GM23338 (cell line): ENCODE measurements at regions not wholly inside any gene's neighbourhood (a gene's known extent, or its start where the extent isn't known, plus 50 kb on each side); places are given as distances from the start of the nearest gene placed in this dataset.

Experiments used
- ATAC-seq: fragments of 200-7000 bp; cut with Tn5 transposase; 3 replicates; pipeline ENCODE4 v1.9.1; 2020
- DNase-seq: peaks from one replicate; pipeline ENCODE4 v3.0.0-alpha.2; 2015; ENCODE audit warnings: low spot score
- H2AFZ ChIP-seq: fragments of 200-600 bp; sonication (generic); 2 replicates; pipeline ENCODE4 v1.8.0; 2016; ENCODE audit warnings: antibody characterized with exemption, mild to moderate bottlenecking, moderate library complexity
- H3F3A ChIP-seq: fragments of 200-600 bp; sonication (generic); replicated peaks from 2 replicates; pipeline ENCODE4 v1.8.0; 2017; ENCODE audit warnings: antibody characterized with exemption, mixed run types, low read depth
- H3K27ac ChIP-seq: fragments of 200-600 bp; sonication (generic); 2 replicates; pipeline ENCODE4 v1.6.1; 2016; ENCODE audit warnings: low read depth
- H3K27me3 ChIP-seq: fragments of 200-600 bp; sonication (generic); 2 replicates; pipeline ENCODE4 v1.8.0; 2016; ENCODE audit warnings: mild to moderate bottlenecking, mixed run types, moderate library complexity; ENCODE audit not compliant: insufficient read depth
- H3K36me3 ChIP-seq: fragments of 200-600 bp; sonication (generic); 2 replicates; pipeline ENCODE4 v1.8.0; 2016; ENCODE audit warnings: mild to moderate bottlenecking; ENCODE audit not compliant: insufficient read depth
- H3K4me1 ChIP-seq: fragments of 200-600 bp; sonication (generic); 2 replicates; pipeline ENCODE4 v1.8.0; 2016; ENCODE audit warnings: mild to moderate bottlenecking, moderate library complexity; ENCODE audit not compliant: insufficient read depth
- H3K4me2 ChIP-seq: fragments of 200-600 bp; sonication (generic); 2 replicates; pipeline ENCODE4 v1.7.1; 2017; ENCODE audit warnings: mixed run types
- H3K4me3 ChIP-seq: fragments of 200-600 bp; sonication (generic); 2 replicates; pipeline ENCODE4 v1.6.1; 2016; ENCODE audit warnings: mixed run types
- H3K79me2 ChIP-seq: fragments of 200-600 bp; sonication (generic); replicated peaks from 2 replicates; pipeline ENCODE4 v1.8.0; 2017; ENCODE audit warnings: mild to moderate bottlenecking; ENCODE audit not compliant: insufficient read depth
- H3K9me2 ChIP-seq: fragments of 200-600 bp; sonication (generic); 2 replicates; pipeline ENCODE4 v1.8.0; 2017; ENCODE audit not compliant: insufficient read depth
- H4K20me1 ChIP-seq: fragments of 200-600 bp; sonication (generic); replicated peaks from 2 replicates; pipeline ENCODE4 v1.8.0; 2017; ENCODE audit warnings: mild to moderate bottlenecking; ENCODE audit not compliant: insufficient read depth
- H3K27ac Mint-ChIP-seq: 2 replicates; pipeline ENCODE4 v1.8.0; 2020; ENCODE audit warnings: inconsistent platforms, mild to moderate bottlenecking, moderate library complexity, mixed read lengths
- H3K27me3 Mint-ChIP-seq: 3 replicates; pipeline ENCODE4 v1.8.0; 2022; ENCODE audit warnings: low read depth, mild to moderate bottlenecking, moderate library complexity, mixed read lengths, inconsistent platforms; ENCODE audit not compliant: insufficient read depth, poor library complexity
- H3K36me3 Mint-ChIP-seq: 3 replicates; pipeline ENCODE4 v1.8.0; 2021; ENCODE audit warnings: low read depth, mild to moderate bottlenecking, inconsistent platforms, moderate library complexity, mixed read lengths
- H3K4me1 Mint-ChIP-seq: 3 replicates; pipeline ENCODE4 v1.8.0; 2020; ENCODE audit warnings: mild to moderate bottlenecking, inconsistent platforms, mixed read lengths
- H3K4me3 Mint-ChIP-seq: 3 replicates; pipeline ENCODE4 v1.8.0; 2021; ENCODE audit warnings: moderate library complexity, mild to moderate bottlenecking, inconsistent platforms, mixed read lengths
- H3K9me3 Mint-ChIP-seq: 3 replicates; pipeline ENCODE4 v1.8.0; 2020; ENCODE audit warnings: moderate library complexity, mild to moderate bottlenecking, inconsistent platforms, mixed read lengths
- CREB1 ChIP-seq: fragments of 250-450 bp; sonication (Bioruptor Pico); IDR thresholded peaks from 2 replicates; pipeline ENCODE4 v1.5.0; 2020; ENCODE audit warnings: low read depth, mild to moderate bottlenecking, moderate library complexity
- EZH2phosphoT487 ChIP-seq: fragments of 200-600 bp; sonication (generic); IDR thresholded peaks from one replicate; pipeline ENCODE4 v1.8.1; 2018; ENCODE audit warnings: antibody characterized with exemption; ENCODE audit not compliant: unreplicated experiment
- JUNB ChIP-seq: IDR thresholded peaks from one replicate; pipeline ENCODE4 v1.6.1; 2016; ENCODE audit warnings: antibody characterized with exemption; ENCODE audit not compliant: unreplicated experiment
- NANOG ChIP-seq: IDR thresholded peaks from 2 replicates; pipeline ENCODE4 v1.6.1; 2016; ENCODE audit warnings: antibody characterized with exemption, borderline replicate concordance
- STAT1 ChIP-seq: IDR thresholded peaks from one replicate; pipeline ENCODE4 v1.6.1; 2016; ENCODE audit warnings: antibody characterized with exemption; ENCODE audit not compliant: unreplicated experiment
- ZNF114 ChIP-seq: fragments of 250-450 bp; sonication (Bioruptor Pico); IDR thresholded peaks from 2 replicates; pipeline ENCODE4 v1.5.0; 2020; ENCODE audit warnings: mild to moderate bottlenecking, moderate library complexity
- ZNF331 ChIP-seq: fragments of 250-450 bp; sonication (Bioruptor Pico); IDR thresholded peaks from 2 replicates; pipeline ENCODE4 v1.5.0; 2020; ENCODE audit warnings: low read depth, mild to moderate bottlenecking, moderate library complexity
- TF ChIP-seq, protein P1 (sequence below): IDR thresholded peaks from 2 replicates; pipeline ENCODE4 v1.6.1; 2016; ENCODE audit warnings: antibody characterized with exemption
- TF ChIP-seq, protein P2 (sequence below): IDR thresholded peaks from one replicate; pipeline ENCODE4 v1.6.1; 2018; ENCODE audit warnings: antibody characterized with exemption; ENCODE audit not compliant: unreplicated experiment
- TF ChIP-seq, protein P3 (sequence below): fragments of 250-450 bp; sonication (Bioruptor Pico); IDR thresholded peaks from 2 replicates; pipeline ENCODE4 v1.5.0; 2020; ENCODE audit warnings: mild to moderate bottlenecking, moderate library complexity

DNA sequence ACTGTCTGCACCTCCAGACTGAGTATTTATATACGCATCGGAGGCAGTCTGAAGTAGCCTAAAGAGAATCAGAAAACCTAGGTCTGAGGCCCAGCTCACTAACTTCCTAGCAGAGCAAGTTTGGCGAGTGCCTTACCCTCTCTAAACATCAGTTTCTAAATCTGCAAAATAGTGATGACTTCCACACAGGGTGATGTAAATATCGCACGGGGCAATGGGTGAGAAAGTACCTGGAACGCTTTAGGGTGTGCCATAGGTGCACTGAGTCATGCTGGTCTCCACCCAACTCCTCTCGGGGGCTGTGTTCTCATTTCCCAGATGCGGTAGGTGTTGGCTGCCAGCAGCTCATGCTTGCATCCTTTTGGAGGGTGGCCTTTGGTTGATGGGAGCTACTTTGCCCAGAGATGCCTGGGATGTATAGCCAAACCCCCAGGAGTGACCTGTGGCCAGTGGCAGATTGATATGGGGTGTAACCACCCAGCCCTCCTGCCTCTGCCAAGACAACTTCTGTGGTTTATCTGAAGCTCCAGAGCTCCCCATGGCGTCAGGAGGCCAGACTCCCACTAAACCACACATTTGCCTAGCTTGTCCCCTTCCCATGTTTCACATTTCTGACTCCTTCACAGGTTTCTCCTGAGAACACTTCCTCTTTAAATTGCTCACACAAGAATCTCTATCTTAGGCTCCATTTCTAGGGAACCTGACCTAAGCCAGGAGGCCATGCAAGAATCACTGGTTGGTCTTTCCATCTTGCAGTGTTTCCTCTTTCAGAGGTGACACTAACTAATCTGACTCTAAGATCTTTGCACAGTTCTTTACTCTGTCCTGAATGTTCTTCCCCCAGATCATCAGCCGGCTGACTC is 62.0 kb upstream of the TUNAR start:
- DNase-seq (no peak), ATAC-seq (no peak)
- peaks cover 18% of the 10 kb centered on the region for H3K4me1 ChIP-seq
- Mint-ChIP-seq H3K4me1 (peaks cover 34% of the 10 kb centered on the region), H3K27me3 (peaks cover 9% of the 10 kb centered on the region), H3K27ac (no peak overlapping the region), H3K36me3 (no peaks in the 10 kb centered on the region; the same call in 2 of the 3 replicates), H3K4me3 (no peak overlapping the region), H3K9me3 (no peaks in the 10 kb centered on the region)
- no peaks in the 10 kb centered on the region for H3K36me3 ChIP-seq
- 0 out of 2 replicates have a peak, but pooled peaks cover 2% of the 10 kb centered on the region for H3K27me3 ChIP-seq
- no peak overlapping the region for H3K4me2 ChIP-seq
- peaks cover 15% of the 10 kb centered on the region for H3K9me2 ChIP-seq
- no peaks in the 10 kb centered on the region for H3F3A ChIP-seq
- H3K79me2 ChIP-seq, result no peaks in the 10 kb centered on the region
- no peak overlapping the region for H3K27ac ChIP-seq
- H3K4me3 ChIP-seq, result no peak overlapping the region
- H2AFZ ChIP-seq, result peak overlapping the region; percentile 83
- H4K20me1 ChIP-seq, result no peaks in the 10 kb centered on the region
- TF ChIP-seq, protein P1, sequence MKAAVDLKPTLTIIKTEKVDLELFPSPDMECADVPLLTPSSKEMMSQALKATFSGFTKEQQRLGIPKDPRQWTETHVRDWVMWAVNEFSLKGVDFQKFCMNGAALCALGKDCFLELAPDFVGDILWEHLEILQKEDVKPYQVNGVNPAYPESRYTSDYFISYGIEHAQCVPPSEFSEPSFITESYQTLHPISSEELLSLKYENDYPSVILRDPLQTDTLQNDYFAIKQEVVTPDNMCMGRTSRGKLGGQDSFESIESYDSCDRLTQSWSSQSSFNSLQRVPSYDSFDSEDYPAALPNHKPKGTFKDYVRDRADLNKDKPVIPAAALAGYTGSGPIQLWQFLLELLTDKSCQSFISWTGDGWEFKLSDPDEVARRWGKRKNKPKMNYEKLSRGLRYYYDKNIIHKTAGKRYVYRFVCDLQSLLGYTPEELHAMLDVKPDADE, result no peak
- TF ChIP-seq JUNB, result no peak
- no peak for TF ChIP-seq CREB1 (CRISPR knock-in tag)
- TF ChIP-seq, protein P2, sequence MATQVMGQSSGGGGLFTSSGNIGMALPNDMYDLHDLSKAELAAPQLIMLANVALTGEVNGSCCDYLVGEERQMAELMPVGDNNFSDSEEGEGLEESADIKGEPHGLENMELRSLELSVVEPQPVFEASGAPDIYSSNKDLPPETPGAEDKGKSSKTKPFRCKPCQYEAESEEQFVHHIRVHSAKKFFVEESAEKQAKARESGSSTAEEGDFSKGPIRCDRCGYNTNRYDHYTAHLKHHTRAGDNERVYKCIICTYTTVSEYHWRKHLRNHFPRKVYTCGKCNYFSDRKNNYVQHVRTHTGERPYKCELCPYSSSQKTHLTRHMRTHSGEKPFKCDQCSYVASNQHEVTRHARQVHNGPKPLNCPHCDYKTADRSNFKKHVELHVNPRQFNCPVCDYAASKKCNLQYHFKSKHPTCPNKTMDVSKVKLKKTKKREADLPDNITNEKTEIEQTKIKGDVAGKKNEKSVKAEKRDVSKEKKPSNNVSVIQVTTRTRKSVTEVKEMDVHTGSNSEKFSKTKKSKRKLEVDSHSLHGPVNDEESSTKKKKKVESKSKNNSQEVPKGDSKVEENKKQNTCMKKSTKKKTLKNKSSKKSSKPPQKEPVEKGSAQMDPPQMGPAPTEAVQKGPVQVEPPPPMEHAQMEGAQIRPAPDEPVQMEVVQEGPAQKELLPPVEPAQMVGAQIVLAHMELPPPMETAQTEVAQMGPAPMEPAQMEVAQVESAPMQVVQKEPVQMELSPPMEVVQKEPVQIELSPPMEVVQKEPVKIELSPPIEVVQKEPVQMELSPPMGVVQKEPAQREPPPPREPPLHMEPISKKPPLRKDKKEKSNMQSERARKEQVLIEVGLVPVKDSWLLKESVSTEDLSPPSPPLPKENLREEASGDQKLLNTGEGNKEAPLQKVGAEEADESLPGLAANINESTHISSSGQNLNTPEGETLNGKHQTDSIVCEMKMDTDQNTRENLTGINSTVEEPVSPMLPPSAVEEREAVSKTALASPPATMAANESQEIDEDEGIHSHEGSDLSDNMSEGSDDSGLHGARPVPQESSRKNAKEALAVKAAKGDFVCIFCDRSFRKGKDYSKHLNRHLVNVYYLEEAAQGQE, result no peak
- no peak for TF ChIP-seq NANOG

DNA sequence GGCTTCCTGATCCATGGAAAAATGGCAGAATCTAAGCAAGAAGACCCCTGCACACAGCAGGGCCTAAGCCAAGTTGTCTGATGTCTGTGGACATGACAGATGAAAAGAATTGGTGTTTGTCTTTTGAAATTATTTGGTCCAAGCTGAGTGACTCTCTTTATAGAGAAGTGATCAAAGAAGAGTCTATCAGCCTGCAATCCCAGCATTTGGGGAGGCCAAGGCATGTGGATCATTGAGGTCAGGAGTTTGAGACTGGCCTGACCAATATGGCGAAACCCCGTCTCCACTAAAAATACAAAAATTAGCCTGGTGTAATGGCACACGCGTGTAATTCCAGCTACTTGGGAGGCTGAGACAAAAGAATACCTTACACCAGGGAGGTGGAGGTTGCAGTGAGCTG is 64.8 kb upstream of the TUNAR start:
- H3K79me2 ChIP-seq, result no peaks in the 10 kb centered on the region
- ATAC-seq (no peak), DNase-seq (no peak)
- H4K20me1 ChIP-seq, result no peaks in the 10 kb centered on the region
- H3K27ac Mint-ChIP-seq, result no peak overlapping the region
- H3K4me3 Mint-ChIP-seq, result no peak overlapping the region
- H3K4me3 ChIP-seq, result no peak overlapping the region
- peaks cover 12% of the 10 kb centered on the region for H3K4me1 Mint-ChIP-seq
- peaks cover 10% of the 10 kb centered on the region for H3K9me2 ChIP-seq
- no peak overlapping the region for H3K27ac ChIP-seq
- no peaks in the 10 kb centered on the region for H3K4me1 ChIP-seq
- no peaks in the 10 kb centered on the region for H3K36me3 ChIP-seq
- no peaks in the 10 kb centered on the region; the same call in 2 of the 3 replicates for H3K36me3 Mint-ChIP-seq
- no peak for TF ChIP-seq STAT1
- TF ChIP-seq, protein P3, sequence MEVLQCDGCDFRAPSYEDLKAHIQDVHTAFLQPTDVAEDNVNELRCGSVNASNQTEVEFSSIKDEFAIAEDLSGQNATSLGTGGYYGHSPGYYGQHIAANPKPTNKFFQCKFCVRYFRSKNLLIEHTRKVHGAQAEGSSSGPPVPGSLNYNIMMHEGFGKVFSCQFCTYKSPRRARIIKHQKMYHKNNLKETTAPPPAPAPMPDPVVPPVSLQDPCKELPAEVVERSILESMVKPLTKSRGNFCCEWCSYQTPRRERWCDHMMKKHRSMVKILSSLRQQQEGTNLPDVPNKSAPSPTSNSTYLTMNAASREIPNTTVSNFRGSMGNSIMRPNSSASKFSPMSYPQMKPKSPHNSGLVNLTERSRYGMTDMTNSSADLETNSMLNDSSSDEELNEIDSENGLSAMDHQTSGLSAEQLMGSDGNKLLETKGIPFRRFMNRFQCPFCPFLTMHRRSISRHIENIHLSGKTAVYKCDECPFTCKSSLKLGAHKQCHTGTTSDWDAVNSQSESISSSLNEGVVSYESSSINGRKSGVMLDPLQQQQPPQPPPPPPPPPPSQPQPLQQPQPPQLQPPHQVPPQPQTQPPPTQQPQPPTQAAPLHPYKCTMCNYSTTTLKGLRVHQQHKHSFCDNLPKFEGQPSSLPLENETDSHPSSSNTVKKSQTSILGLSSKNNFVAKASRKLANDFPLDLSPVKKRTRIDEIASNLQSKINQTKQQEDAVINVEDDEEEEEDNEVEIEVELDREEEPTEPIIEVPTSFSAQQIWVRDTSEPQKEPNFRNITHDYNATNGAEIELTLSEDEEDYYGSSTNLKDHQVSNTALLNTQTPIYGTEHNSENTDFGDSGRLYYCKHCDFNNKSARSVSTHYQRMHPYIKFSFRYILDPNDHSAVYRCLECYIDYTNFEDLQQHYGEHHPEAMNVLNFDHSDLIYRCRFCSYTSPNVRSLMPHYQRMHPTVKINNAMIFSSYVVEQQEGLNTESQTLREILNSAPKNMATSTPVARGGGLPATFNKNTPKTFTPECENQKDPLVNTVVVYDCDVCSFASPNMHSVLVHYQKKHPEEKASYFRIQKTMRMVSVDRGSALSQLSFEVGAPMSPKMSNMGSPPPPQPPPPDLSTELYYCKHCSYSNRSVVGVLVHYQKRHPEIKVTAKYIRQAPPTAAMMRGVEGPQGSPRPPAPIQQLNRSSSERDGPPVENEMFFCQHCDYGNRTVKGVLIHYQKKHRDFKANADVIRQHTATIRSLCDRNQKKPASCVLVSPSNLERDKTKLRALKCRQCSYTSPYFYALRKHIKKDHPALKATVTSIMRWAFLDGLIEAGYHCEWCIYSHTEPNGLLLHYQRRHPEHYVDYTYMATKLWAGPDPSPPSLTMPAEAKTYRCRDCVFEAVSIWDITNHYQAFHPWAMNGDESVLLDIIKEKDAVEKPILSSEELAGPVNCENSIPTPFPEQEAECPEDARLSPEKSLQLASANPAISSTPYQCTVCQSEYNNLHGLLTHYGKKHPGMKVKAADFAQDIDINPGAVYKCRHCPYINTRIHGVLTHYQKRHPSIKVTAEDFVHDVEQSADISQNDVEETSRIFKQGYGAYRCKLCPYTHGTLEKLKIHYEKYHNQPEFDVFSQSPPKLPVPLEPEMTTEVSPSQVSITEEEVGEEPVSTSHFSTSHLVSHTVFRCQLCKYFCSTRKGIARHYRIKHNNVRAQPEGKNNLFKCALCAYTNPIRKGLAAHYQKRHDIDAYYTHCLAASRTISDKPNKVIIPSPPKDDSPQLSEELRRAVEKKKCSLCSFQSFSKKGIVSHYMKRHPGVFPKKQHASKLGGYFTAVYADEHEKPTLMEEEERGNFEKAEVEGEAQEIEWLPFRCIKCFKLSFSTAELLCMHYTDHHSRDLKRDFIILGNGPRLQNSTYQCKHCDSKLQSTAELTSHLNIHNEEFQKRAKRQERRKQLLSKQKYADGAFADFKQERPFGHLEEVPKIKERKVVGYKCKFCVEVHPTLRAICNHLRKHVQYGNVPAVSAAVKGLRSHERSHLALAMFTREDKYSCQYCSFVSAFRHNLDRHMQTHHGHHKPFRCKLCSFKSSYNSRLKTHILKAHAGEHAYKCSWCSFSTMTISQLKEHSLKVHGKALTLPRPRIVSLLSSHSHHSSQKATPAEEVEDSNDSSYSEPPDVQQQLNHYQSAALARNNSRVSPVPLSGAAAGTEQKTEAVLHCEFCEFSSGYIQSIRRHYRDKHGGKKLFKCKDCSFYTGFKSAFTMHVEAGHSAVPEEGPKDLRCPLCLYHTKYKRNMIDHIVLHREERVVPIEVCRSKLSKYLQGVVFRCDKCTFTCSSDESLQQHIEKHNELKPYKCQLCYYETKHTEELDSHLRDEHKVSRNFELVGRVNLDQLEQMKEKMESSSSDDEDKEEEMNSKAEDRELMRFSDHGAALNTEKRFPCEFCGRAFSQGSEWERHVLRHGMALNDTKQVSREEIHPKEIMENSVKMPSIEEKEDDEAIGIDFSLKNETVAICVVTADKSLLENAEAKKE (CRISPR knock-in tag), result no peak
- no peak for TF ChIP-seq ZNF114 (CRISPR knock-in tag)
- TF ChIP-seq EZH2phosphoT487, result no peak
- TF ChIP-seq NANOG, result no peak
- no peak for TF ChIP-seq ZNF331
- H3K9me3 Mint-ChIP-seq, result peaks cover 3% of the 10 kb centered on the region
- H2AFZ ChIP-seq, result no peak overlapping the region
- 0 out of 2 replicates have a peak, but pooled peaks cover 2% of the 10 kb centered on the region for H3K27me3 ChIP-seq
- peaks cover 6% of the 10 kb centered on the region for H3K27me3 Mint-ChIP-seq
- H3F3A ChIP-seq, result no peaks in the 10 kb centered on the region
- H3K4me2 ChIP-seq, result no peak overlapping the region
